Non-pigmented ciliary epithelial cell (primary cell): ENCODE measurements at regions not wholly inside any gene's neighbourhood (a gene's known extent, or its start where the extent isn't known, plus 50 kb on each side); places are given as distances from the start of the nearest gene placed in this dataset.
"Not testable (repeated sequence)": the region's sequence is repeated elsewhere in the genome, so short reads cannot be mapped to it uniquely, and the experiment has no call there.

Source experiments
- DNase-seq: peaks from one replicate; pipeline ENCODE4 v3.0.0-alpha.2; 2010; ENCODE audit warnings: low read depth

DNA sequence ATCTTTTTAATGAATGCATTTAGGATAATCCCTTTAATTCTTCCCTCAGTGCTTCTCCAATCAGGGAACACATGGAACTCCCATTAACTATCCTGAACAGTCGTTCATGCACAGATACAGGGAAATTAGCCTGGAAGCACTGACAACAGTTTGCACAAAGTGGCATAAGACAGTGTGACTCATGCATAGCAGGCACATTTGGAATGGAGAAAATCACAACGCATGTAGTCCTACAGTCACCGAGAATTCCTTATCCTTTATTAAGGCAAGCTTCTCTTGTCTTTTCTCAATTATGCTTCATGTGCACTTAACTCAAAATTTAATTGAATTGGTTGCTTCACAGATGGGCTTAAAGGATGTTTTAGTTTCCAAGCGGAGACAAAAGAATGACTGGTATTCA is 155.0 kb upstream of the CRBN start:
- DNase-seq, result no peak

DNA sequence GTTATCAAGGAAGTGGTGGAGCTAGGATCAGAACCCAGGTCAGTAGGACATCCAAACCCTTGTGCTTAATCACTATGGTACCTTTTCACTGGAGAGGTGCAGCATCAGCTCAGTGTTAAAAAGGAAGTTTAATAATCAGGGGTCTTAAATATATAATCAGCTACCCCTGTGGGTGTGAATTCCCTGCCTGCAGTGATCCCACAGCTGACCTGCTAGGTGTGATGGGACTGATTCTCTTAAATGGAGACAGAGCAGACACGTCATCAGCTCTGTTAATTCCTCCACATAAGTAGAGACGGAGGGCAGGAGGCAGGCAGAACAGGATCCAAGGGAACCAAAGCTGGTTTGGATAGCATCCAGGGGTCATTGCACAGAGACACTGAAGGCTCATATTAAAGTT is 154.1 kb upstream of the CRBN start:
- DNase-seq, result no peak

- DNase-seq, result no peak
Measured at GRCh38 chr3:3316521-3316920, 137.0 kb upstream of the CRBN start.

DNA sequence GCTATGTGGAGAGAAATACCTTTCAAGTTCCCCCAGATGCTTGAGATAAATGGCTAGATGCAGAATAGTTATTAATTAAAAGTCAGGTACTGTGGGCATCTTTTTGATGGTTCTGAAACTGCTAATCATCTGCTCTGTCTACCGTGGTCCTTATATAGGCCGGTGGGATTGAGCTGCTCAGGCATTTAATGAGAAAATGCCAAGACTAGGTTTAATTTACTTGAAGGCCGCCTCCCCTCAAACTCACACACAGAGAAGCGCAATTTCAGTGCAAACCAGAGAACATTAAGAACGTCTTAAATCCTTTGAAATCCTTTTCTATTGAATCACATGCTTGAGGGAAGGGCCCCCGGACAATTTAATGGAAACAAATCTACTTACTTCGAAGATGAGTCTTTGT is 136.4 kb upstream of the CRBN start:
- DNase-seq, result no peak

DNA sequence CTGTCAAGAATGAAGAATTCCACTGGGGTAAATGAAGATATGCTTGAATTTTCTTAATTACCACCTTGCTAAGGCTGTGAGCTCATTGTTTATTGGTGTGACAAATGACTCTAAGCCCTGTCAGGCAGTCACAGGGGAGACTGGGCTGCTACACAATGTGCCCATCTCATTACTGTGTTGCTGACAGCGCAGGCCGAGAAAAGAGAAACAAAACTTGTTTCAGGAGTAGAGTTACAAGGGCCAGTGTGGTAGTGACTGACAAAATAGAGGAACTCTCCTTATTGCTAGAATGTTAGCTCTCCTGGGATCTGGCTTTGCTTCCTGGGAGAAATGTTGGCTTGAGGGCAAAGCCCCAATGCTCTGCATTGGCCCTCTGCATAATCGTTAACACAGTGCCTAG is 130.4 kb upstream of the CRBN start:
- DNase-seq, result no peak

DNA sequence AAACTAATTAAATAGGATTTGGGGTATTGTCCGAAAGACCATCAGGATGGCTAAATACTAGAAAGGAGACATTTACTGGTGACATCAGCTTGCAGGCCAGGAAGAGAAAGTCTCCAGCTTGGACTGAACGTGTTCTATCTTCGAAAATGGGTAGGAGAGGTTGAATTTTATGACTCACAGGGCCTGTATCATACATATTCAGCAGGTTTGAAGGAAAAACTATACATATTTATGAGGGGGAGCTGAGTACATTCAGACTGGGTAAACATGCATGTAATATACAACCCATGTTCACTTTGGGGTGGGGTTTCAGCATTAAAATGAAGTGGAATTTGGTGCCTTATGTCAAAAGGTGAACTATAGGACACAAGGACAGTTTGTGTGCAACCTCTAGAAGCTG is 129.3 kb upstream of the CRBN start:
- no peak for DNase-seq

DNA sequence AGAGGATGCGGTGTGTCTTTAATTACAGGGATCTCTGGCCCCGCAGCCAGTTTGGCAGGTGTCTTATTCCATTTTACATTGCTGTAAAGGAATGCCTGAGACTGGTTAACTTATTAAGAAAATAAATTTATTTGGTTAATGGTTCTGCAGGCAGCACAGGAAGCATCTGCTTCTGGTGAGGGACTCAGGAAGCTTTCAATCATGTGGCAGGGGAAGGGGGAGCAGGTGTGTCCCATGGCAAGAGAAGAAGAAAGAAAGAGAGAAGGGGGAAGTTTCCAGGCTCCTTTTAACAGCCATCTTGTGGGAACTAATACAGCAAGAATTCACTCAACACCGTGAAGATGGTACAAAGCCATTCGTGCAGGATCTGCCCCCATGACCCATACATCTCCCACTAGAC is 128.0 kb upstream of the CRBN start:
- DNase-seq, result no peak

GRCh38 chr3:3305841-3306240 is 126.3 kb upstream of the CRBN start:
- no peak for DNase-seq

GRCh38 chr3:3305084-3305483 is 125.6 kb upstream of the CRBN start:
- DNase-seq, result no peak

DNA sequence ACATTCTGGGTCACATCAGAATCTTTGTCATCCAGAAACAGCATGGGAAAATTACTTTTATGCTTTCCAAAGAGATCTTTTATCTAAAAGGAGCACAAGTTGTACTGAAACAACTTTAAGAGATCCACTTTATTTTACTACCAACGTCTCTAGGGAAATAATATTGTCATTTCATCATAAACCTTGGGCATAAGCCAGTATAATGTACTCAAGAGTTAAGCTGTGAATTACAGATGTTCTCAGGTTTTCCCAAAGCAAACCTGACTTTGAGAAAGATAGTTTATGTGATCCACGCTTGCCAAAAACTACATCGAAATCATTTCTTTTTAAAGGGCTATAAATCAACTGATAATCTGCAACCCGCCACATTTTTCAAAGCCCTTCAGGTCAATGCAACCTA is 124.1 kb upstream of the CRBN start:
- no peak for DNase-seq

GRCh38 chr3:3302964-3303363 is 123.5 kb upstream of the CRBN start:
- no peak for DNase-seq

- DNase-seq, result no peak
Measured at GRCh38 chr3:3301476-3301875, 122.0 kb upstream of the CRBN start.

- DNase-seq, result no peak
Measured at GRCh38 chr3:3296979-3297381, 117.5 kb upstream of the CRBN start.

DNA sequence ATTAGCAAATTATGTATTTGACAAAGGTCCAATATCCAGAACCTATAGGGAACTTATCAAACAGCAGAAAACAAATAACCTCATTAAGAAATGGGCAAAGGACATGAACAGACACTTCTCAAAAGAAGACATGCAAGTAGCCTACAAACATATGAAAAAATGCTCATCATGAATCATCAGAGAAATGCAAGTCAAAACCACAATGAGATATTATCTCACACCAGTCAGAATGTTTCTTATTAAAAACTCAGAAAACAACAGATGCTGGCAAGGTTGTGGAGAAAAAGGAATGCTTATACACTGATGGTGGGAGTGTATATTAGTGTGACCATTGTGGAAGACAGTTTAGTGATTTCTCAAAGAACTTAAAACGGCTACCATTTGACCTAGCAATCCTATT is 116.1 kb upstream of the CRBN start:
- DNase-seq, result no peak

DNA sequence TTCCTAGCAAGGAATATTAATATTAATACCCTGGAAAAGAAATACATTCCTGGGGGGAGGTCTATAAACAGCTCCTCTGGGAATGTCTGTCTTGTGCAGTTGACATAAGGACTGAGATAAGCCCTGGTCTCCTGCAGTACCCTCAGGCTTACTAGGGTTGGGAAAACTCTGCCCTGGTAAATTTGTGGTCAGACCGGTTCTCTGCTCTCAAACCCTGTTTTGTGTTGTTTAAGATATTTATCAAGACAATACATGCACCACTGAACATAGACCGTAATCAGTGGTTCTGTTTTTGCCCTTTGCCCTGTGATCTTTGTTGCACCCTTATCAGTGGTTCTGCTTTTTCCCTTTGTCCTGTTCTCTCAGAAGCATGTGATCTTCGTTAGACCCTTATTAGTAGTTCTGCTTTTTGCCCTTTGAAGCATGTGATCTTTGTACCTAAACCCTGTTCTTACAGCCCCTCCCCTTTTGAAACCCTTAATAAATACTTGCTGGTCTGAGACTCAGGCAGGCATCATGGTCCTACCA is 112.3 kb upstream of the CRBN start:
- DNase-seq, result not testable (repeated sequence)

GRCh38 chr3:3288255-3288654 is 108.8 kb upstream of the CRBN start:
- no peak for DNase-seq

GRCh38 chr3:3286014-3286413 is 106.5 kb upstream of the CRBN start:
- DNase-seq, result no peak

- DNase-seq, result no peak
Measured at GRCh38 chr3:3281024-3281423, 101.5 kb upstream of the CRBN start.

DNA sequence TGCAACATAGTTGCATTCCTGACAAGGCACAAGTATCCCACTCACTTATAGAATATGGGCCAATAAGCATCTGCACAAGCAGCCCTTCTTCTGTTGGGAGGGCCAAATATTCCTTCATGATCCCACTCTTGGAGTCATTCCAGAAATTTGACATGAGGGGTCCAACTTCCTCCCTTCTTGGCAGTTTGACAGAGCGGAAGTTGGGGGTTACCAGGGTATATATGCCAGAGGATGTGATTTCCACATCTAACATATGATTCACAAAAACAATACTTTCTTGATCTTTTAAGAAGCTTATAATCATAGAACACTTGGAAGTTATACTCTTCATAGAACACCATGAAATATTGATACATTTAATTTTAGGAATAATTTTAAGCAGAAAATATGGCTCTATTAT is 100.9 kb upstream of the CRBN start:
- DNase-seq, result no peak

DNA sequence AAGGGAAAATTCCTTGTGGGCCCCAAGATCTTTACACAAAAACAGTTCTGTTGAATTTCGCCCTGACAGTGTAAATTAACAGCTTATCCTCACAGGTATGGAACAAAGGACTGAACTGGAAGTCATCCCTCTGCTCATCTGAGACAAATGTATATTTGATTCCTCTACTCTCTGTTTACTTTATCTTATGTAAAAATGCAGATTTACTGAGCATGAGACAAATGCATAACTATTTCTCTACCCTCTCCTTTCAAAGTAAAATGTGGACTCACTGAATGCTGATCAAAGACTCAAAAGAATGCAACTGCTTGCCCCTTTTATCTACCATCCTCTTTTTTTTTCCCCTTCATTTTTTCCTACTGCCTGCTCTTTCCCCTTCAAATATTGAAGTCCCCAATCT is 98.6 kb upstream of the CRBN start:
- DNase-seq, result no peak

- DNase-seq, result no peak
Measured at GRCh38 chr3:3276630-3277029, 97.1 kb upstream of the CRBN start.

DNA sequence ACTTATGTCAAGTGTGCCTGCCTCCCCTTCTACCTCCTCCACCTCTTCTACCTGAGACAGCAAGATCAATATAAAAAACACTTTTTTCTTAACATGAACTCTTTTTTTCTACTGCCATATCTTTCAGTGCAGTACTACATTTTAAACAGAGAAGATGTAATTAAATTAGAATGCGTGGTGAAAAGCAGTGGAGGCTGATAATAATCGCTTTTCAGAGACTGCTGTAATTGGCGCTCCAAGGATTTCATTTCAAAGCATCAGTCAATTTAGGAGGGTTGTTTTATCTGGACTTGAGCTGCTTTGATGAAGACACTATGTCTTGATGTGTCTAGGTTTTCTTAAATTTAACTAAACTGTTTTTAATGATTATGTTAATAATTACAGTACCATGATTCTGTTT is 85.3 kb upstream of the CRBN start:
- DNase-seq, result no peak

DNA sequence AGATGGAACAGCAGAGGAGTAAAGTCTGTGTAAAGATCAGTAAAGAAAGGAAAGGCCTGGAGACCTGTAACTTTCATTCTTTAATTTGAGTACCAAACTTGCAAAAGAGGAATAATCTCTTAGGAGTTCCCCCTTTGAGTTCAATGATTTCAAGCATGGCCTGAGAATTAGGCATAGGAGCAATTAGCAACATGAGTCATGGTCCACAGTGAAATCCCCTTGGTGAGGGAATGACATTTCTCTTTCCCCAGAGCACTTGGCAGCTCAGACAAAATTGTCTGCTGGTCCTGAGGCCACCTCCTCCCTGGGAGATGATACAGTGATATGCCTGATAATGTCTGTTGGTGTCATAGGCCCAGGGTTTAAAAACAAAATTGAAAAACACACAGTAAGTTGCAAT is 81.4 kb upstream of the CRBN start:
- DNase-seq, result no peak

GRCh38 chr3:3259181-3259580 is 79.7 kb upstream of the CRBN start:
- DNase-seq, result no peak

DNA sequence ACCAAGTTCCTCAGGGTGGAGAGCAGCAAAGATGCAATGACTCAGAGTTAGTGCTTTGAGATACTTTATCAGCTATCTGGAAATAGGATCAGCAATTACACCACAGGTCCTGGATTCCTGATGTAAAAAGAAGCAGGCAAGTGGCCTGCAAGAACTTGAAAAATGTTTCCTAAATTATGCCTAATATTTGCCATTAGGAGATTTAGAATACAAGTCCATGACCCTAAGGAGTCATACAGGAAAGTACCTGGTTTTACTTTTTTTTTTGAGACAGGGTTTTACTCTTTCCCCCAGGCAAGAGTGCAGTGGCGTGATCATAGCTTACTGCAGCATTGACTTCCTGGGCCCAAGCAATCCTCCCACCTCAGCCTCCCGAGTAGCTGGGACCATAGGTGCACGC is 78.8 kb upstream of the CRBN start:
- no peak for DNase-seq
